ENCODE measurements at regions not wholly inside any gene's neighbourhood (a gene's known extent, or its start where the extent isn't known, plus 50 kb on each side); places are given as distances from the start of the nearest gene placed in this dataset.
"Not testable (repeated sequence)": the region's sequence is repeated elsewhere in the genome, so short reads cannot be mapped to it uniquely, and the experiment has no call there.

- H3K27me3 ChIP-seq = no peaks in the 10 kb centered on the region
- H3K4me1 ChIP-seq = peaks cover 6% of the 10 kb centered on the region
- H3K9me3 ChIP-seq = peaks cover 16% of the 10 kb centered on the region; the same call in 1 of the 2 replicates
- no peak overlapping the region for H3K4me3 ChIP-seq
- no peaks in the 10 kb centered on the region for H3K36me3 ChIP-seq
- no peak overlapping the region for H3K9ac ChIP-seq
- H3K4me2 ChIP-seq = no peak overlapping the region
- no peaks in the 10 kb centered on the region for H4K20me1 ChIP-seq
- no peak overlapping the region for H3K27ac ChIP-seq
- no peak for TF ChIP-seq Cebpa-rat (IDR thresholded peaks at IDR 0.05)
Observed at GRCh38 chr11:122584670-122585069, 70.9 kb upstream of the UBASH3B start.

GRCh38 chr11:122580071-122580470, 75.5 kb upstream of the UBASH3B start:
- not testable (repeated sequence) for H3K27ac ChIP-seq, H3K9ac ChIP-seq, H4K20me1 ChIP-seq, H3K4me3 ChIP-seq, H3K36me3 ChIP-seq, H3K9me3 ChIP-seq, H3K4me2 ChIP-seq, H3K4me1 ChIP-seq, H3K27me3 ChIP-seq

- 0 out of 2 replicates have a peak, but pooled peaks cover under 1% of the 10 kb centered on the region for H3K9me3 ChIP-seq
- no peaks in the 10 kb centered on the region for H3K27me3 ChIP-seq
- peaks cover 6% of the 10 kb centered on the region for H3K4me1 ChIP-seq
- H3K4me2 ChIP-seq = no peak overlapping the region
- no peak for TF ChIP-seq Cebpa-rat (IDR thresholded peaks at IDR 0.05)
- no peak overlapping the region for H3K9ac ChIP-seq
- no peaks in the 10 kb centered on the region for H4K20me1 ChIP-seq
- H3K36me3 ChIP-seq = no peaks in the 10 kb centered on the region
- no peak overlapping the region for H3K4me3 ChIP-seq
- no peak overlapping the region for H3K27ac ChIP-seq
Observed at GRCh38 chr11:122578171-122578825, 77.2 kb upstream of the UBASH3B start.

GRCh38 chr11:122572592-122572991, 82.9 kb upstream of the UBASH3B start:
- no peaks in the 10 kb centered on the region for H3K4me1 ChIP-seq
- H3K4me2 ChIP-seq = no peak overlapping the region
- no peak overlapping the region for H3K27ac ChIP-seq
- H3K27me3 ChIP-seq = no peaks in the 10 kb centered on the region
- H3K36me3 ChIP-seq = no peaks in the 10 kb centered on the region
- no peak for TF ChIP-seq Cebpa-rat (IDR thresholded peaks at IDR 0.05)
- no peaks in the 10 kb centered on the region for H4K20me1 ChIP-seq
- no peaks in the 10 kb centered on the region for H3K9me3 ChIP-seq
- no peak overlapping the region for H3K4me3 ChIP-seq
- no peak overlapping the region for H3K9ac ChIP-seq

GRCh38 chr11:122563761-122564160, 91.8 kb upstream of the UBASH3B start:
- Histone ChIP-seq H4K20me1 (no peaks in the 10 kb centered on the region), H3K27ac (no peak overlapping the region), H3K4me1 (no peaks in the 10 kb centered on the region), H3K9me3 (no peaks in the 10 kb centered on the region), H3K4me3 (no peak overlapping the region), H3K4me2 (no peak overlapping the region), H3K27me3 (no peaks in the 10 kb centered on the region), H3K9ac (no peak overlapping the region), H3K36me3 (no peaks in the 10 kb centered on the region)
- TF ChIP-seq Cebpa-rat (IDR thresholded peaks at IDR 0.05) = no peak

- Histone ChIP-seq H3K27me3 (no peaks in the 10 kb centered on the region), H3K27ac (no peak overlapping the region), H3K4me3 (no peak overlapping the region), H3K4me1 (no peaks in the 10 kb centered on the region), H3K36me3 (no peaks in the 10 kb centered on the region), H3K4me2 (no peak overlapping the region), H4K20me1 (no peaks in the 10 kb centered on the region), H3K9me3 (peaks cover 16% of the 10 kb centered on the region), H3K9ac (no peak overlapping the region)
- TF ChIP-seq Cebpa-rat (IDR thresholded peaks at IDR 0.05) = no peak
Observed at GRCh38 chr11:122559734-122560382, 95.7 kb upstream of the UBASH3B start.

GRCh38 chr11:122559218-122559617, 96.3 kb upstream of the UBASH3B start:
- not testable (repeated sequence) for H3K9ac ChIP-seq, H3K27ac ChIP-seq, H4K20me1 ChIP-seq, H3K4me2 ChIP-seq, H3K4me1 ChIP-seq, H3K36me3 ChIP-seq, H3K27me3 ChIP-seq, H3K4me3 ChIP-seq
- peaks cover 16% of the 10 kb centered on the region for H3K9me3 ChIP-seq

- H3K27me3 ChIP-seq, H3K4me2 ChIP-seq, H3K27ac ChIP-seq, H3K4me3 ChIP-seq, H4K20me1 ChIP-seq, H3K4me1 ChIP-seq, H3K9ac ChIP-seq, H3K36me3 ChIP-seq: not testable (repeated sequence)
- H3K9me3 ChIP-seq = peaks cover 16% of the 10 kb centered on the region
Observed at GRCh38 chr11:122557163-122557562, 98.4 kb upstream of the UBASH3B start.

GRCh38 chr11:122556605-122557004, 98.9 kb upstream of the UBASH3B start:
- Histone ChIP-seq H3K4me1 (no peaks in the 10 kb centered on the region), H3K4me2 (no peak overlapping the region), H3K4me3 (no peak overlapping the region), H3K27me3 (no peaks in the 10 kb centered on the region), H3K36me3 (no peaks in the 10 kb centered on the region), H3K27ac (no peak overlapping the region), H3K9me3 (peaks cover 16% of the 10 kb centered on the region), H3K9ac (no peak overlapping the region), H4K20me1 (no peaks in the 10 kb centered on the region)
- TF ChIP-seq Cebpa-rat (IDR thresholded peaks at IDR 0.05) = no peak

GRCh38 chr11:122538060-122538459, 117.5 kb upstream of the UBASH3B start:
- Histone ChIP-seq H3K9me3 (peaks cover 46% of the 10 kb centered on the region), H4K20me1 (no peaks in the 10 kb centered on the region), H3K4me2 (no peak overlapping the region), H3K9ac (no peak overlapping the region), H3K27me3 (no peaks in the 10 kb centered on the region), H3K4me1 (no peaks in the 10 kb centered on the region), H3K4me3 (no peak overlapping the region), H3K27ac (no peak overlapping the region), H3K36me3 (no peaks in the 10 kb centered on the region)
- no peak for TF ChIP-seq Cebpa-rat (IDR thresholded peaks at IDR 0.05)

- H3K27me3 ChIP-seq = no peaks in the 10 kb centered on the region
- no peak for TF ChIP-seq Cebpa-rat (IDR thresholded peaks at IDR 0.05)
- H3K27ac ChIP-seq = no peak overlapping the region
- no peak overlapping the region for H3K4me2 ChIP-seq
- H3K4me3 ChIP-seq = no peak overlapping the region
- H4K20me1 ChIP-seq = no peaks in the 10 kb centered on the region
- peaks cover 5% of the 10 kb centered on the region; the same call in 1 of the 2 replicates for H3K4me1 ChIP-seq
- no peaks in the 10 kb centered on the region for H3K9me3 ChIP-seq
- no peaks in the 10 kb centered on the region for H3K36me3 ChIP-seq
- no peak overlapping the region for H3K9ac ChIP-seq
Observed at GRCh38 chr11:122524898-122525297, 130.6 kb upstream of the UBASH3B start.
